HG03378 (cell line): ENCODE measurements at regions not wholly inside any gene's neighbourhood (a gene's known extent, or its start where the extent isn't known, plus 50 kb on each side); places are given as distances from the start of the nearest gene placed in this dataset.

ENCODE experiments used
- ATAC-seq: cut with Tn5 transposase; IDR thresholded peaks from one replicate; pipeline ENCODE4 v1.9.1; 2021; ENCODE audit warnings: mild to moderate bottlenecking, moderate library complexity; ENCODE audit not compliant: unreplicated experiment

GRCh38 chr18:39698436-39698835, 2132.8 kb upstream of the CELF4 start:
- ATAC-seq, result no peak

DNA sequence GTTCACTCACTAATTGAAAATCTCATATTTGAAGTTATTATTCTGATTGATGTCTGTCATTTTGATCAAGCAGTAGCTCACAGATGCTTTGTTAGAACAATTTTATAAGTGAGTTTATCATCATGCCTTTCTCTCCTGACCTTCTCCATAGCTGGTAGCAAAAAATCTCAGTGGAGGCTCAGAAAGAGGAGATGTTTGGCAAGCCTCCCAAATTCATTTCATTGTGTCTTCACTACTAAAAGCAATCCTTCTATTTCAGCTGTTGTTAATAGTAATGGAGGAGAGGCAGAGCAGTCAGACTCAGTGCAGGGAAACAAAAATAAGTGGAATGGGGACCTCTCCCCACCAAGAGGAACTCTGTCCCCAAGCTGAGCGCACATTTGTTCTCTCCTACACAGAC, 2127.8 kb upstream of the CELF4 start:
- no peak for ATAC-seq

DNA sequence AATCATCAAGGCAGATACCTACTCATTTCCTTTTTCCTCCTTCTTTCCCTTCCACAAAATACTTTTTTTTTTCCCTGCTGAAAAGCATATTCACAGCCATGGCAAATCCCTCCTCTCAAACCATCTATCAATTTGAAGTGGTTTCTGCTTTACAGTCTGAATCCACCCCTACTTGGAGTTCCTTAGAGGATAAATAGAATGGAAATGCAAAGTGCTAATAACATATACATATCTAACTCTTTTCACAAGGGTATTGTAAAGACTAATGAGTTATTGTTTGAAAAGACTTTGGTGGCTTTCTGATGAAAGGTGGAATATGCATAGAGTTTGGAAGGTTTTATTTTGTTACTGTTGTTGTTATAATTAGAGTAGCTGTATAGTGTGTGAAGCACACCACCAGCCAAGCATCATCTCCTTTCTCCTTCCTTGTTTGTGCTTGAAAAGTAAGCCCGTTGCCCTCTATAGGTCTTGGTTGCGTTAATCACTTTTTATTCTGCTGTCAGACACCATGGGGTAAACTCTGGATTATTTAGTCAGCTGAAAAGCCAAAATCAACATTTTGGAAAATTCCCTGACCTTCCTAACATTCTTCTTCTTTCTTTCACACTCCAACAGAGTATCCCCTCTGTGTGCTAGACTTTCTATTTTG, 2126.9 kb upstream of the CELF4 start:
- ATAC-seq, result no peak

DNA sequence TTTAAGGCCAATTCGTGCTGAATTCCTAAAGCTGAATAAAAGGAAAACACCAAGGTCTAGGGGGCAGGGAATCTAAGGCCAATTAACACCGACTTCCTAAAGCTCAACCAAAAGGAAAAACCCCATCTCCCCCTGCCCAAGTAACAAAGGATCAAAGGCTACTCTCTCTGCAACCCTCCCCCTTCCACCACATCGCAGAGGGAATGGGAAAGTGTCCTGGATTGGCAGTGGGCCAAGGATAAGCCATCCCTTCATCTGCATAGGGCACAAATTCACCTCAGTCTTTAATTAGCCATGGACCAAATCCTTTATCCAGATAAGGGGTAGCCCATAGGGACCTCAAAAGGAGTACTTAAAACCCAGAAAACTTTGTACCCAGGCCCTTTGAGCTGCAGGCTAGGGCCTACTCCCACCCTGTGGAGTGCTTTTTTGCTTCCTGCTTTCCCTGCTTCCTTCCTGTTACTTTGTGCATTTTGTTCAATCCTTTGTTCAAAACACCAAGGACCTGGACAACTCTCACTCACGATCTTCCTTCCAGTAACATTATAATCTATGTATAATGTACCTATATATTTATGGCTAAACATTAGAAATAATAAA, 2119.8 kb upstream of the CELF4 start:
- ATAC-seq, result no peak

DNA sequence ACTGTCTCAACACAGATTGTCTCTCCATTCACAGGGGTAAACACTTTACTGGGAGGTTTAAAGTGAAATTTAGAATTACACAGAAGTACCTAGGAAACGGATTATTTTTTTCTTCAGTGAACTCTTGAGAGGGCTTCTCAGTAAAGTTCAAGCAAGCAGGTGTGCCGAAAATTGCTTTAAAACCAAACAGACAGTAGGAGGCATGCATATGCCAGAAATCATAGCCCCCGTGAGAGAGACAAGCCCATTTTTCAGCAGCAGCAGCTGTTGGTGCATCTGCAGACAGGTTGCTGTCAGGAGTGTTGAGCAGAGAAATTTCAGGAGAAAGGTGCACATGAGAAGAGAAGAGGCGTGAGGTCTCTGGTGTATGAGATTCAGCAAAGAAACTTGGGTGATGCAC, 2115.5 kb upstream of the CELF4 start:
- no peak for ATAC-seq

DNA sequence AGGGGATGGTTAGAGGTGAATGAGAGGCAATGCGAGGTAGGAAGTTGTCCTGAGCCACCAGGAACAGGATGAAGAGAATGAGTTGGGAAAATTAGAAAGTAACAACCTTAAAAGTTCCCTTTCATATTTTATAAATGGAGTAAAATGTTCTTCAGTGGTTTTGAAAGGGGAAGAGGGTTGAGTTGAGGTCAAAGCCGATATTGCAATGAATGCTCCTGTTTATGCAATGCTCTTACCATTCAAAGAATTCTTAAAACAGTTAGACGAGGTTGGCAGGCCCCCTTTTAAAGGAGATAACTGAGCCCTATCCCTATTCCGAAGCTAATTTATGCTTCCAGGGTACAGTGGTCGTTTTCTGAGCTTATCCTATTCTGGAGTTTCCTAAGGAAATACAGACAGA, 2110.3 kb upstream of the CELF4 start:
- ATAC-seq, result no peak

- ATAC-seq, result no peak
Observed at GRCh38 chr18:39675368-39675767, 2109.8 kb upstream of the CELF4 start.

- no peak for ATAC-seq
Observed at GRCh38 chr18:39672171-39672570, 2106.6 kb upstream of the CELF4 start.

DNA sequence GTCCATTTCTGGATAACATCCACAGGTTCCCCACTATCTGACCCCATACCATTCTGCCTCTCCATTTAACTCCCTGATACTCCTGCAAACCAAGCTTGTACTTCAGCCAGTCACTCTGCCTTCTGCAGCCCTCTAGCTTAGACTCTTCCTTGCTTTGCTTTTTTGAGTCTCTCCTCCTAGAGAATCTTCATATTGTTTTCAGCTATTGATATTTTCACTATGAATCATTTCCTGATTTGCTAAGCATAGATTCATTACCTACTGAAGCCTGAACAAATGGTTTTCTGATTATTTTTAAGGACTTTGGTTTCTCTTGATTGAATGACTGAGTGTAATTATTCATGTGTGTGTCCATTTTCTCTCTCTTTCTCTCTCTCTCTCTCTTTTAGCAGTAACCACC, 2102.3 kb upstream of the CELF4 start:
- ATAC-seq, result no peak

- no peak for ATAC-seq
Observed at GRCh38 chr18:39666541-39666940, 2100.9 kb upstream of the CELF4 start.

DNA sequence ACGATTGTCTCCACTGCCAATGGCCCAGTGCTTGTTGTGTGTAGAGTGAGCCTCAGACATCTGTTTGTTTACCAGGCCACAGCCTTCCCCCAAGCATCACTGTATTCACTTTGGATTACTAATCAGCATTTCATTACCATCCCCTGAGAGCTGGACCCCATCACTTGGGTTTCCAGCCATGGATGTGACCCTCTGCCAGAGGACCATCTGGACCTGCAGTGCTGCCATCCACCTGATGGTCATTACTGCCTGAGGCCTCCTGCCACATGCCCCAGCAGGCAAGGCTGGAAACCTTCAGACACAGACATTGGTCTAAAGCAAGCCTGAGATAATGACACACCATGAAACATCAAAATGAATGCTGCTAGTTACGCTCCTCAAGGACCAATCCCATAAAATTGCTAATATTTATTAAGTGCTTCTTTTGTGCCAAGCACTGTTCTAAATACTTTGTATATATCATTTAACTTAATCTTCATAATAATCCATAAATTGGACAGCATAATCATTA, 2096.3 kb upstream of the CELF4 start:
- ATAC-seq, result no peak

GRCh38 chr18:39660141-39660540, 2094.5 kb upstream of the CELF4 start:
- ATAC-seq, result no peak

DNA sequence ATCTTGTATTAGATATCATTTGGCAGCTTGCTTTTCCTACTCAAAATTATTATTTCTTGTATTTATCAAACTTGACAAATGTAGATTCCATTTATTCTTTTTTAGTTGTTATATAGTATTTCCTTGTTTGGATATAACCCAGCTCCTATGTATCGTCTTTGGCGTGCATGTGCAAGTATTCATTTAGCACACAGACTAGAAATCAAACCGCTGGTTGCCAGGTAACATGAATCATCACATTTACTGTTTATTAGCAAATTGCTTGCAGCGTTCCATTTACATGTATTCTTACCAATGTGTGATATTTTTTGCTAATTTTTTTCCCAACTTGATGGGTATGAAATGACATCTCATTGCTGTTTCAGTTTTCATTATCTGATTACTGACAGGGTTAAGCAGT, 2089.7 kb upstream of the CELF4 start:
- no peak for ATAC-seq

DNA sequence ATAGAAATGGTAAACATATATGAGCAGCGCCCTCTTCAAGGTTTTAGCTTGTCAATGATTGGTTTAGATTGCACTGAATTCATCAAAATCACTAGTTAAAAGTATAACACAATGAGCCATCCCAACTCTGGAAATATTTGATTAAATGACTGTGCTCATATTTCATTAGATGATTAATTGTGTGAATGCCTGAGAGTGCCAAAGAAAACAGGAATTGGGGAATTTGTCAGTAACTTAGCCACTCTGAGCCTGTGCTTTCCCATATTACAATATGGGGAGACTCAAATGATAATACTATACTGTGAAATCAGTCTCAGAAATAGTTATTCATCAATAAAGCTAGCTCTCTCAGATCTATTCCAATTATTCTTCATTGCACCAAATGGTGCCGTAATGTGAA, 2087.6 kb upstream of the CELF4 start:
- no peak for ATAC-seq

DNA sequence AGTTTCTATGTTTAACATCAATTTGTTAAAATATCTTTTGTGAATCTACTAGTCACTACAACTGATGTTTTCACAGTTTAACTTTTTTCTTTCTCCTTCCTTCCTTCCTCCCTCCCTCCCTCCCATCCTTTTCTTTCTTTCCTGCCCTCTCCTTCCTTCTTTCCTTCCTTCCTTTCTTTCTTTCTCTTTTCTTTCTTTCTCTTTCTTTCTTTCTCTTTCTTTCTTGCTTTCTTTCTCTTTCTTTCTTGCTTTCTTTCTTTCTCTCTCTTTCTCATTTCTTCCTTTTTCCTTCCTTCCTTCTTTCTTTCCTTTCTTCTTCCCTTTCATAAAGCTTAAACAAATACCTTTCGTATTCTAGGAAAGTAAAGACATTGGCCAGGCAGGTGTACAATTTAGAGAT, 2083.0 kb upstream of the CELF4 start:
- ATAC-seq, result no peak

DNA sequence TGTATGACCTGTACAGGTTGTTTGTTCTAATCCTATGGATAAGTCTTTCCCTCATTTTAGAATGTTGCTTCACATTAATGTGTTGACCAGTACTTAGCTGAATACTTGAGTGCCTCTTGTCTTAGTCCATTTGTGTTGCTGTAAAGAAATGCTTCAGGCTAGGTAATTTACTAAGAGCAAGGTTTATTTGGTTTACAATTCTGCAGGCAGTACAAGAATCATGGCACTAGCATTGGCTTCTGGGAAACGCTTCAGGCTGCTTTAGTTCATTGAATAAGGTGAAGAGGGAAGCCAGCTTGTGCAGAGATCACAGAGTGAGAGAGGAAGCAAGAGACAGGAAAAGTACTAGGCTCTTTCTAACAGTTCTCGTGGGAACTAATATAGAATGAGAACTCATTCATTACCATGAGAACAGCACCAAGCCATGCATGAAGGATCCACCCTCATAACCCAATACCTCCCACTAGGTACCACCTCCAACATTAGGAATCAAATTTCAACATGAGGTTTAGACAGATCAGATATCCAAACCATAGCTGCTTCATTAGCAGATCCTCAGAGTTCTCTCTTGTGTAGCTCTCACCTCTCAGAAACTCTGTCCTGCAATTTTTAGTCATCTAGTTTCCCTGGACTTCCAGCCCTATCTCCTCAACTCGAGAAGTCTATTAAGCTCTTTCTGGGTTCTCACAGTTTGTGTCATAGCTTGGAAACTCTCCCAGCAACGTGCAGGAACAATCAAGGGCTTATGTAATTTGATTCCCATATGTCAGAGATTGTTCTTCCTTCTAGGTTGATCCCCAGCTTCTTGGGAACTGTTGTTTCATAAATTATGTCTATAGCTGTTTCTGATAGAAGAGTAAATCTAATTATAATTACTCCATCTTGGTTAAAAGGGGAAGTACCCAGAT, 2082.3 kb upstream of the CELF4 start:
- ATAC-seq, result no peak

DNA sequence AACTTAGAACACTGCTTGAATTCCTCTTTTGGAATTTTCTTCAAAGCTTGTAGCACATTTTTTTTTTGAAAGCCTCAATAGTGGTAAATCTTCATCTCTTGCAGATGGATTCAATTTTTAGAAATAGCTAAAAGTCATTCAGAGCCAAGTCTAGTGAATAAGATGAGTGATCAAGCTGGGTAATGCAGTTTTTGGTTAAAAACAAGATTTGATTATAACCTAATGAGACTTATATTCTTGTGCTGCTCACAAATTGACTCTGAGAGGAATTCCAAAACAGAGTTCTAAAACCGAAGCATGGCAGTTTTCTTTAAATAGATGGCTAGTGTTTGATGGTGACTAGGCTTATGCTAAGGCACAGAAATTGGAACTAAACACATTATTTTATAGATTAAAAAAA, 2072.6 kb upstream of the CELF4 start:
- ATAC-seq, result no peak

DNA sequence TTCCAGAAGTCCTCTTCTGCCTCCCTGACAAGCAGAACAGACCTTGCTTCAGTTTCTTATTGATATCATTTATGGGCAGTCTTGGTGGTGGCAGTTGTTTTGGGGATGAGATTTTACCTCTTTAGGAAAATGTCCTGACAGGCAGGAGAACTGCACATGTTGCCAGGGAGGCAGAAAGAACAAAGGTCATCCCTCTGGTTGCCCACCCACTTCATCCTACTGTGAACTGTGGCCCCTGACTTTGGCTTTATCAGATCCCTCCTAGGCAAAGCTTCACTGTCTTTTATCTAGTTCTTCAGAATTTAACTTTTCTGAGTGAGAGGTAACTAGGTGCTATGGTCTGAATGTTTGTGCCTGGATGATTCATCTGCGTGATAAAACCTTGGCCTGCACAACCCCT, 2071.3 kb upstream of the CELF4 start:
- ATAC-seq, result no peak

GRCh38 chr18:39635966-39636365, 2070.4 kb upstream of the CELF4 start:
- no peak for ATAC-seq

DNA sequence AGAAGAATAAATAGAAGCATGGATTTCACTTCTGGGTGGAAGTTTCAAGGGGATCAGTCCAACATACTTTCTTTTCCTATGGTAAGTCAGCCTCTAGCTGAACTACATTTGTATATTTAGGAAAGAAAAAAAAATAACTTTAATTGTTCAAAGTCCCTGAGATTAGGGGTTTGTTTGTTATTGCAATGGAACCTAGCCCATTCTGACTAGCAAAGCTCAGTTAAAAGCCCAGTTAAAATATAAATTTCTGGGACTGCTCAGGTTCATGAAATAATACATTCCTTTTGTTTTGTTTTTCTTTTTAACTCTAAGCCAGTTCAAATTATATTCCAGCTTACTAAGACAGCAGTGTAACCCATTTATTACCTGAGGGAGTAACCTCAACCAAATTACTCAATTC, 2069.6 kb upstream of the CELF4 start:
- no peak for ATAC-seq

DNA sequence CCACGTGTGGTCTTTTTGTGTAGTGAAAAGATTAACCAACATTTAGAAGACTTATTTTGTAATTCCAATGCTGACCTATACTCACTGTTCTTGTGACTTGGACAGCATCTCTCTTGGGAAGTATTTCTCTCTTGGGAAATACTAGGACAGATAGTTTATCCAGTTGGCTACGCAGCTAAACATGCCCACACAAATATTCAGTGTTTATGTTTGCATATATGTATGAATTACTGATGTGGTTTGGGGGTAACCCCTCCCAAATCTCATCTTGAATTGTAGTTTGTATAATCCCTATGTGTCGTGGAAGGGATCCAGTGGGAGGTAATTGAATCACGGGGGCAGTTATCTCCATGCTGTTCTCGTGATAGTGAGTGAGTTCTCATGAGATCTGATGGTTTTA, 2062.3 kb upstream of the CELF4 start:
- no peak for ATAC-seq

GRCh38 chr18:39624961-39625360, 2059.4 kb upstream of the CELF4 start:
- no peak for ATAC-seq
